ENCODE measurements at regions not wholly inside any gene's neighbourhood (a gene's known extent, or its start where the extent isn't known, plus 50 kb on each side); places are given as distances from the start of the nearest gene placed in this dataset.

DNA sequence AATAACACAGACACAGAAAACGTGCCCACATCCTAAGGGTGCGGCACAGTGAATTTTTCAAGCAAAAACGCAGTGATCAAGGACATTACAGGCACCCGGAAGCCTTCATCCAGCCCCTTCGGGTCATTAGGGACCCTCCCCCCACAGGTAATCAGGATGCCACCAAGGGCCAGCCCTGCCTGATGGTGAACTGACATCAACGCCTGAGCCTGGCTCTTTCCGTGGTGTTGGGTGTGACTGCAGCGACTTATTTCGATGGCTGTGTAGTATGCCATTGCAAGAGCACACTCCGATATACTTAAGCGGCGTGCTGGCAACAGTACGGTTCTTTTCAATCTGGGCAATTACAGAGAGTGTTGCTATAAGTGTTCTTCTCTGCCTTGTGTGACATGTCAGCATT lies 310.0 kb upstream of the IRX1 start:
- H3K4me1 ChIP-seq (replicated peaks; ENCODE audit: insufficient read depth) = no peaks in the 10 kb centered on the region
- H3K9me3 ChIP-seq (ENCODE audit: insufficient read depth, low read depth) = no peaks in the 10 kb centered on the region
- CTCF ChIA-PET = no interaction called here
- intact Hi-C loops (cut with micrococcal nuclease; ENCODE audit: unreplicated experiment) = no loop called here
- peaks cover 87% of the 10 kb centered on the region for H3K27me3 ChIP-seq (ENCODE audit: insufficient read depth, low read depth)
- no peak for DNase-seq
- TF ChIP-seq, protein P1, sequence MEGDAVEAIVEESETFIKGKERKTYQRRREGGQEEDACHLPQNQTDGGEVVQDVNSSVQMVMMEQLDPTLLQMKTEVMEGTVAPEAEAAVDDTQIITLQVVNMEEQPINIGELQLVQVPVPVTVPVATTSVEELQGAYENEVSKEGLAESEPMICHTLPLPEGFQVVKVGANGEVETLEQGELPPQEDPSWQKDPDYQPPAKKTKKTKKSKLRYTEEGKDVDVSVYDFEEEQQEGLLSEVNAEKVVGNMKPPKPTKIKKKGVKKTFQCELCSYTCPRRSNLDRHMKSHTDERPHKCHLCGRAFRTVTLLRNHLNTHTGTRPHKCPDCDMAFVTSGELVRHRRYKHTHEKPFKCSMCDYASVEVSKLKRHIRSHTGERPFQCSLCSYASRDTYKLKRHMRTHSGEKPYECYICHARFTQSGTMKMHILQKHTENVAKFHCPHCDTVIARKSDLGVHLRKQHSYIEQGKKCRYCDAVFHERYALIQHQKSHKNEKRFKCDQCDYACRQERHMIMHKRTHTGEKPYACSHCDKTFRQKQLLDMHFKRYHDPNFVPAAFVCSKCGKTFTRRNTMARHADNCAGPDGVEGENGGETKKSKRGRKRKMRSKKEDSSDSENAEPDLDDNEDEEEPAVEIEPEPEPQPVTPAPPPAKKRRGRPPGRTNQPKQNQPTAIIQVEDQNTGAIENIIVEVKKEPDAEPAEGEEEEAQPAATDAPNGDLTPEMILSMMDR (conservative IDR thresholded peaks at IDR 0.05) = no peak
- no peak for TF ChIP-seq EZH2 (IDR thresholded peaks at IDR 0.05; ENCODE audit: low read depth)
- no peak overlapping the region for H3K27ac ChIP-seq
- H3K4me3 ChIP-seq = no peak overlapping the region
- H3F3A ChIP-seq (ENCODE audit: insufficient read depth, low read depth) = no peaks in the 10 kb centered on the region
- no peaks in the 10 kb centered on the region for H3K79me2 ChIP-seq (ENCODE audit: low read depth)
- H3K9me2 ChIP-seq (ENCODE audit: insufficient read depth) = no peaks in the 10 kb centered on the region
- no TSS peak for BruUV-seq (replicated peaks)
- no peak overlapping the region for H3K4me2 ChIP-seq
- no peak overlapping the region for H2AFZ ChIP-seq
- no peaks in the 10 kb centered on the region for H3K36me3 ChIP-seq (ENCODE audit: low read depth)
- H4K20me1 ChIP-seq (ENCODE audit: insufficient read depth) = no peaks in the 10 kb centered on the region
- POLR2A ChIA-PET (ENCODE audit: unreplicated experiment) = no interaction called here

DNA sequence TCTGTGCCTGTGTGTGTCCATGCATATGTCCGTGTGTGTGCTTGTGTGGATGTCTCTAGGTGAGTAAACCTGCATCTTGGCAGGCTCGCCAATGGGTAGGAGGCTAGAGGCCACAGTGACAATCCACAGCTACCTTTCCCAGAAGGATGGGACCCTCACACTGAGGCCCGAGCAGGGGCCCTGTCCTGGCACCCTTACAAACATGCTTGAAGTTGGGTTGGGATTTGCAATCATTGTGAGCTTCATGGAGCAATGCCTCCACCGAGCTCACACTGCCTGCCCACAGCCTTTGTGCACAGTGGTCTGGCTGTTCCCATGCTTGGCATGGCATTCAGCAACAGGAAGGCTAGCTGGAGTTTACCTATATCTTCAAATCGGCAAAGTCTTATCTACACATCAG lies 311.1 kb upstream of the IRX1 start:
- H3K4me3 ChIP-seq = no peak overlapping the region
- ChIA-PET CTCF (no interaction called here), POLR2A (ENCODE audit: unreplicated experiment) (no interaction called here)
- intact Hi-C loops (cut with micrococcal nuclease; ENCODE audit: unreplicated experiment) = no loop called here
- DNase-seq = no peak
- no peaks in the 10 kb centered on the region for H3K9me2 ChIP-seq (ENCODE audit: insufficient read depth)
- no peaks in the 10 kb centered on the region for H3K36me3 ChIP-seq (ENCODE audit: low read depth)
- no peaks in the 10 kb centered on the region for H3K9me3 ChIP-seq (ENCODE audit: insufficient read depth, low read depth)
- no peaks in the 10 kb centered on the region for H4K20me1 ChIP-seq (ENCODE audit: insufficient read depth)
- no TSS peak for BruUV-seq (replicated peaks)
- no peak for TF ChIP-seq EZH2 (IDR thresholded peaks at IDR 0.05; ENCODE audit: low read depth)
- TF ChIP-seq, protein P1 (conservative IDR thresholded peaks at IDR 0.05) = no peak
- H3K4me1 ChIP-seq (replicated peaks; ENCODE audit: insufficient read depth) = no peaks in the 10 kb centered on the region
- no peak overlapping the region for H3K27ac ChIP-seq
- H3K27me3 ChIP-seq (ENCODE audit: insufficient read depth, low read depth) = peaks cover 87% of the 10 kb centered on the region
- no peaks in the 10 kb centered on the region for H3F3A ChIP-seq (ENCODE audit: insufficient read depth, low read depth)
- no peak overlapping the region for H2AFZ ChIP-seq
- no peaks in the 10 kb centered on the region for H3K79me2 ChIP-seq (ENCODE audit: low read depth)
- H3K4me2 ChIP-seq = no peak overlapping the region

DNA sequence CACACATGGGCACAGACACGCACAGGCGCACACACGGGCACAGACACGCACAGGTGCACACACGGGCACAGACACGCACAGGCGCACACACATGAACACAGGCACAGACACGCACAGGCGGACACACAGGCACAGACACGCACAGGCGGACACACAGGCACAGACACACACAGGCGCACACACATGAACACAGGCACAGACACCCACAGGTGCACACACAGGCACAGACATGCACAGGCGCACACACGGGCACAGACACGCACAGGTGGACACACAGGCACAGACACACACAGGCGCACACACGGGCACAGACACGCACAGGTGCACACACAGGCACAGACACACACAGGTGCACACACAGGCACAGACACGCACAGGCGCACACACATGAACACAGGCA lies 312.8 kb upstream of the IRX1 start:
- H3K36me3 ChIP-seq (ENCODE audit: low read depth) = no peaks in the 10 kb centered on the region
- no peaks in the 10 kb centered on the region for H3K9me3 ChIP-seq (ENCODE audit: insufficient read depth, low read depth)
- H2AFZ ChIP-seq = no peak overlapping the region
- H3K4me3 ChIP-seq = no peak overlapping the region
- no peak overlapping the region for H3K27ac ChIP-seq
- H3K4me2 ChIP-seq = no peak overlapping the region
- H3K4me1 ChIP-seq (replicated peaks; ENCODE audit: insufficient read depth) = no peaks in the 10 kb centered on the region
- H3K79me2 ChIP-seq (ENCODE audit: low read depth) = no peaks in the 10 kb centered on the region
- H4K20me1 ChIP-seq (ENCODE audit: insufficient read depth) = no peaks in the 10 kb centered on the region
- POLR2A ChIA-PET (ENCODE audit: unreplicated experiment) = no interaction called here
- H3K27me3 ChIP-seq (ENCODE audit: insufficient read depth, low read depth) = peaks cover 84% of the 10 kb centered on the region
- BruUV-seq (replicated peaks) = no TSS peak
- TF ChIP-seq, protein P1 (conservative IDR thresholded peaks at IDR 0.05) = no peak
- no peak for TF ChIP-seq EZH2 (IDR thresholded peaks at IDR 0.05; ENCODE audit: low read depth)
- intact Hi-C loops (cut with micrococcal nuclease; ENCODE audit: unreplicated experiment) = no loop called here
- H3F3A ChIP-seq (ENCODE audit: insufficient read depth, low read depth) = no peaks in the 10 kb centered on the region
- CTCF ChIA-PET = no interaction called here
- no peak for DNase-seq
- H3K9me2 ChIP-seq (ENCODE audit: insufficient read depth) = no peaks in the 10 kb centered on the region
